Caco-2 (cell line): ENCODE measurements at regions not wholly inside any gene's neighbourhood (a gene's known extent, or its start where the extent isn't known, plus 50 kb on each side); places are given as distances from the start of the nearest gene placed in this dataset.

Experiments
- BruUV-seq: library from RNA; stranded (reverse); fragments of 400-500 nt; replicated peaks from 2 replicates; lab custom pipeline; 2021; lab: Mats Ljungman, UMichigan
- CTCF ChIA-PET: fragments of 300-600 bp; sonication (Branson Sonifier 250); formaldehyde crosslinking; loops from one replicate; lab custom pipeline; 2022; ENCODE audit warnings: antibody characterized with exemption; lab: Charles Lee
- POLR2A ChIA-PET: fragments of 300-600 bp; sonication (Branson Sonifier 250); formaldehyde crosslinking; loops from one replicate; lab custom pipeline; 2022; ENCODE audit warnings: antibody characterized with exemption; lab: Charles Lee
- DNase-seq, 2 experiments: peaks; one replicate each; pipeline versions ENCODE4 v3.0.0 to v3.0.0-alpha.2; 2020 to 2022
- H3K27me3 ChIP-seq: replicated peaks from 2 replicates; pipeline ENCODE4 v1.6.0; 2011; ENCODE audit warnings: low read length; ENCODE audit not compliant: control insufficient read depth, insufficient read depth
- H3K36me3 ChIP-seq: 2 replicates; pipeline ENCODE4 v1.5.1; 2011; ENCODE audit warnings: low read length; ENCODE audit not compliant: control insufficient read depth, insufficient read depth
- H3K4me1 ChIP-seq: fragments of 250-450 bp; sonication (Bioruptor Pico); 2 replicates; pipeline ENCODE4 v1.5.1; 2020; ENCODE audit warnings: mild to moderate bottlenecking
- H3K4me3 ChIP-seq: 2 replicates; pipeline ENCODE4 v1.5.1; 2011; ENCODE audit warnings: low read depth, mild to moderate bottlenecking, control low read depth, low read length
- H3K9me3 ChIP-seq: fragments of 250-450 bp; sonication (Bioruptor Pico); 2 replicates; pipeline ENCODE4 v1.5.1; 2020; ENCODE audit warnings: mild to moderate bottlenecking, moderate library complexity
- H3K27ac Mint-ChIP-seq: one replicate; pipeline ENCODE4 v1.8.0; 2022; ENCODE audit warnings: mixed read lengths; ENCODE audit not compliant: unreplicated experiment
- H3K27me3 Mint-ChIP-seq: one replicate; pipeline ENCODE4 v1.8.0; 2022; ENCODE audit warnings: mixed read lengths; ENCODE audit not compliant: insufficient read depth, unreplicated experiment
- H3K36me3 Mint-ChIP-seq: one replicate; pipeline ENCODE4 v1.8.0; 2022; ENCODE audit warnings: mild to moderate bottlenecking, mixed read lengths; ENCODE audit not compliant: insufficient read depth, unreplicated experiment
- H3K4me1 Mint-ChIP-seq: one replicate; pipeline ENCODE4 v1.8.0; 2022; ENCODE audit warnings: low read depth, mixed read lengths; ENCODE audit not compliant: unreplicated experiment
- H3K4me3 Mint-ChIP-seq: one replicate; pipeline ENCODE4 v1.8.0; 2022; ENCODE audit warnings: mild to moderate bottlenecking, moderate library complexity, mixed read lengths; ENCODE audit not compliant: unreplicated experiment
- H3K9me3 Mint-ChIP-seq: one replicate; pipeline ENCODE4 v1.8.0; 2022; ENCODE audit warnings: mixed read lengths; ENCODE audit not compliant: unreplicated experiment
- intact Hi-C: fragments of 100-400 bp; cut with micrococcal nuclease; formaldehyde crosslinking; loops from one replicate; pipeline ENCODE4 v1.10.0; 2022; ENCODE audit not compliant: unreplicated experiment
- TF ChIP-seq, protein P1 (sequence below), 2 experiments: fragments of 200-600 bp in 1 of 2; IDR thresholded peaks; 1 replicate in 1 of 2; 2 replicates in 1 of 2; pipeline versions ENCODE4 v1.5.1 to v1.8.0; 2011 to 2022; ENCODE audit warnings: antibody characterized with exemption in 1 of 2, control low read depth in 1 of 2, inconsistent platforms in 1 of 2, low read depth in 1 of 2, low read length in 1 of 2, mild to moderate bottlenecking in 1 of 2, moderate library complexity in 1 of 2; ENCODE audit not compliant: insufficient read depth in 1 of 2, severe bottlenecking in 1 of 2, unreplicated experiment in 1 of 2

DNA sequence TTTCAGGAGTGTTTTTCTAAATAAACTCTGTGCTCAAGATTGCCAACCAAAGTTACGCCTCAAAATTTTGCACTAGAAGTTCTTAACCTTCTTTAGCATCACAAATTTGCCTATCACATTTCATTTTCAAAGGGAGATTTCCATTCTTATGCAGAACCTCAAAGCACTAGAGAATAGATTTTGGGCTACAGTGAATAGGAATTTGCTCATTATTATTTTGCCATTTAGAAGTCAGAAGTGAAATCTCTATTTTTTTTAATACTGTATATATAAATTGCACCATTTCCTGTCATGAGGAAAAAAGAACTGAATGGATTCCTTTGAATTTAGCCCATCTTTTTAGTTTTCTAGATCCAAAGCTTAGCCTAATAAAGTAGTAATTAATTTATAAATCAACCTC lies 796.4 kb downstream of the ADGRL2 start:
- no peak for DNase-seq
- no TSS peak for BruUV-seq
- Mint-ChIP-seq H3K36me3 (no peaks in the 10 kb centered on the region), H3K27me3 (no peaks in the 10 kb centered on the region), H3K4me3 (no peak overlapping the region), H3K9me3 (no peaks in the 10 kb centered on the region), H3K4me1 (no peaks in the 10 kb centered on the region), H3K27ac (no peak overlapping the region)
- no peaks in the 10 kb centered on the region for H3K27me3 ChIP-seq
- TF ChIP-seq, protein P1, sequence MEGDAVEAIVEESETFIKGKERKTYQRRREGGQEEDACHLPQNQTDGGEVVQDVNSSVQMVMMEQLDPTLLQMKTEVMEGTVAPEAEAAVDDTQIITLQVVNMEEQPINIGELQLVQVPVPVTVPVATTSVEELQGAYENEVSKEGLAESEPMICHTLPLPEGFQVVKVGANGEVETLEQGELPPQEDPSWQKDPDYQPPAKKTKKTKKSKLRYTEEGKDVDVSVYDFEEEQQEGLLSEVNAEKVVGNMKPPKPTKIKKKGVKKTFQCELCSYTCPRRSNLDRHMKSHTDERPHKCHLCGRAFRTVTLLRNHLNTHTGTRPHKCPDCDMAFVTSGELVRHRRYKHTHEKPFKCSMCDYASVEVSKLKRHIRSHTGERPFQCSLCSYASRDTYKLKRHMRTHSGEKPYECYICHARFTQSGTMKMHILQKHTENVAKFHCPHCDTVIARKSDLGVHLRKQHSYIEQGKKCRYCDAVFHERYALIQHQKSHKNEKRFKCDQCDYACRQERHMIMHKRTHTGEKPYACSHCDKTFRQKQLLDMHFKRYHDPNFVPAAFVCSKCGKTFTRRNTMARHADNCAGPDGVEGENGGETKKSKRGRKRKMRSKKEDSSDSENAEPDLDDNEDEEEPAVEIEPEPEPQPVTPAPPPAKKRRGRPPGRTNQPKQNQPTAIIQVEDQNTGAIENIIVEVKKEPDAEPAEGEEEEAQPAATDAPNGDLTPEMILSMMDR (IDR thresholded peaks at IDR 0.05; ENCODE audit: insufficient read depth in 1 of 2, low read depth in 1 of 2, low read length in 1 of 2, severe bottlenecking in 1 of 2, unreplicated experiment in 1 of 2), result no peak
- ChIA-PET CTCF (no interaction called here), POLR2A (no interaction called here)
- intact Hi-C loops, result no loop called here
- H3K9me3 ChIP-seq, result no peaks in the 10 kb centered on the region
- no peaks in the 10 kb centered on the region for H3K4me1 ChIP-seq
- H3K4me3 ChIP-seq, result no peak overlapping the region
- no peaks in the 10 kb centered on the region for H3K36me3 ChIP-seq

DNA sequence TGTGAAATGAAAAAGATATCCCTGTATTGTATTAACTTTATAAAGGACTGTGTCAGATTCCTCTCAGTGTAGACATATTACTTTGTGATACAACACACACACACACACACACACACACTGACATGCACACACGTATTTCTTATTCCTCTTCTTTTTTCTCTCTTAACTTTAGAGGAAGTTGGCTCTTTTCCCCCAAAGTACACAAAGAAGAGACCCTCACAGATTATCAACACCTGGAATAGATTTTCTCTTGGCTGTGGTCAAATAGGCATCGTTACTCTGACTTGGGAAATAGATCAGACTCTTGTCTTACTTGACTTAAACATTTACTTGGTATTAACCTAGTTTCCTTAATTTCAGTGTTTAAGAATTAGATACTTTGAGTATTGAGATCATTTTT lies 792.8 kb downstream of the ADGRL2 start:
- TF ChIP-seq, protein P1 (IDR thresholded peaks at IDR 0.05; ENCODE audit: insufficient read depth in 1 of 2, low read depth in 1 of 2, low read length in 1 of 2, severe bottlenecking in 1 of 2, unreplicated experiment in 1 of 2), result no peak
- intact Hi-C loops, result no loop called here
- no TSS peak for BruUV-seq
- no peak overlapping the region for H3K27ac Mint-ChIP-seq
- no peaks in the 10 kb centered on the region for H3K36me3 ChIP-seq
- no peak overlapping the region for H3K4me3 ChIP-seq
- DNase-seq, result no peak
- H3K36me3 Mint-ChIP-seq, result no peaks in the 10 kb centered on the region
- ChIA-PET CTCF (no interaction called here), POLR2A (no interaction called here)
- no peaks in the 10 kb centered on the region for H3K27me3 ChIP-seq
- H3K4me3 Mint-ChIP-seq, result no peak overlapping the region
- no peaks in the 10 kb centered on the region for H3K4me1 Mint-ChIP-seq
- no peaks in the 10 kb centered on the region for H3K9me3 Mint-ChIP-seq
- no peaks in the 10 kb centered on the region for H3K27me3 Mint-ChIP-seq
- no peaks in the 10 kb centered on the region for H3K9me3 ChIP-seq
- H3K4me1 ChIP-seq, result no peaks in the 10 kb centered on the region

DNA sequence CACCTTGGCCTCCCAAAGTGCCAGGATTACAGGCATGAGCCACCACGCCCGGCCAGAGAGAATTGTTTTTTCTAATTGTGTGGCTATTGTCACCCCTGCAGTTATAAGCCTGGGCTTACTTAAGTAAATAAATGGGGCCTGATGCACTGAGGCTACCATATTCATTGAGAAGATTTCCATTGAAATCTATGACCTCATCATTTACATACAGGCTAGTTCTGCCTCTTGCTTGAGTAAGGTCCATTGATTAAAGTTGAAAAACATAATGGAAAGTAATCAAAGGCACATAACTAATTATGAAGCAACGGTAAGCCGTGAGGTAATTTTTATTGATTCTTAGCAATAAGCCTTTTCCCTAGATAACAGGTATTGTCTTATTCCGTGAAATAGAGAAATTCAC lies 788.9 kb downstream of the ADGRL2 start:
- POLR2A ChIA-PET, result no interaction called here
- no peaks in the 10 kb centered on the region for H3K9me3 Mint-ChIP-seq
- H3K27ac Mint-ChIP-seq, result no peak overlapping the region
- CTCF ChIA-PET, result no interaction called here
- DNase-seq, result no peak
- H3K36me3 Mint-ChIP-seq, result no peaks in the 10 kb centered on the region
- intact Hi-C loops, result no loop called here
- Histone ChIP-seq H3K36me3 (no peaks in the 10 kb centered on the region), H3K9me3 (no peaks in the 10 kb centered on the region), H3K4me1 (no peaks in the 10 kb centered on the region), H3K4me3 (no peak overlapping the region), H3K27me3 (no peaks in the 10 kb centered on the region)
- no peaks in the 10 kb centered on the region for H3K4me1 Mint-ChIP-seq
- BruUV-seq, result no TSS peak
- no peaks in the 10 kb centered on the region for H3K27me3 Mint-ChIP-seq
- TF ChIP-seq, protein P1 (IDR thresholded peaks at IDR 0.05; ENCODE audit: insufficient read depth in 1 of 2, low read depth in 1 of 2, low read length in 1 of 2, severe bottlenecking in 1 of 2, unreplicated experiment in 1 of 2), result no peak
- H3K4me3 Mint-ChIP-seq, result no peak overlapping the region
